ENCODE measurements at regions not wholly inside any gene's neighbourhood (a gene's known extent, or its start where the extent isn't known, plus 50 kb on each side); places are given as distances from the start of the nearest gene placed in this dataset.
"Not testable (repeated sequence)": the region's sequence is repeated elsewhere in the genome, so short reads cannot be mapped to it uniquely, and the experiment has no call there.

DNA sequence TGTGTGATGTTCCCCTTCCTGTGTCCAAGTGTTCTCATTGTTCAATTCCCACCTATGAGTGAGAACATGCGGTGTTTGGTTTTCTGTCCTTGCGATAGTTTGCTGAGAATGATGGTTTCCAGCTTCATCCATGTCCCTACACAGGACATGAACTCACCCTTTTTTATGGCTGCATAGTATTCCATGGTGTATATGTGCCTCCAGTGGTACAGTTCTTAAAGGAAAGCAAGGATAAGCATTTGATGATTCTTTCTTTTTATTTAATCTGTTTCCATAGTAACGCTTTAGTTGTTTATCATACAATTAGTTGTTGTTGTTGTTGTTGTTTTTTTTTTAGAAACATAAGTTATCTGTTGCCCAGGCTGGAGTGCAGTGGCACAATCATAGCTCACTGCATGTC is 133.1 kb downstream of the TSEN15 start:
- TF ChIP-seq, protein P1, sequence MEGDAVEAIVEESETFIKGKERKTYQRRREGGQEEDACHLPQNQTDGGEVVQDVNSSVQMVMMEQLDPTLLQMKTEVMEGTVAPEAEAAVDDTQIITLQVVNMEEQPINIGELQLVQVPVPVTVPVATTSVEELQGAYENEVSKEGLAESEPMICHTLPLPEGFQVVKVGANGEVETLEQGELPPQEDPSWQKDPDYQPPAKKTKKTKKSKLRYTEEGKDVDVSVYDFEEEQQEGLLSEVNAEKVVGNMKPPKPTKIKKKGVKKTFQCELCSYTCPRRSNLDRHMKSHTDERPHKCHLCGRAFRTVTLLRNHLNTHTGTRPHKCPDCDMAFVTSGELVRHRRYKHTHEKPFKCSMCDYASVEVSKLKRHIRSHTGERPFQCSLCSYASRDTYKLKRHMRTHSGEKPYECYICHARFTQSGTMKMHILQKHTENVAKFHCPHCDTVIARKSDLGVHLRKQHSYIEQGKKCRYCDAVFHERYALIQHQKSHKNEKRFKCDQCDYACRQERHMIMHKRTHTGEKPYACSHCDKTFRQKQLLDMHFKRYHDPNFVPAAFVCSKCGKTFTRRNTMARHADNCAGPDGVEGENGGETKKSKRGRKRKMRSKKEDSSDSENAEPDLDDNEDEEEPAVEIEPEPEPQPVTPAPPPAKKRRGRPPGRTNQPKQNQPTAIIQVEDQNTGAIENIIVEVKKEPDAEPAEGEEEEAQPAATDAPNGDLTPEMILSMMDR (IDR thresholded peaks at IDR 0.05; ENCODE audit: low read depth, low read length) = not testable (repeated sequence)
- TF ChIP-seq, protein P2, sequence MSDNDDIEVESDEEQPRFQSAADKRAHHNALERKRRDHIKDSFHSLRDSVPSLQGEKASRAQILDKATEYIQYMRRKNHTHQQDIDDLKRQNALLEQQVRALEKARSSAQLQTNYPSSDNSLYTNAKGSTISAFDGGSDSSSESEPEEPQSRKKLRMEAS (IDR thresholded peaks at IDR 0.05; ENCODE audit: low read depth, low read length) = not testable (repeated sequence)
